ENCODE measurements at regions not wholly inside any gene's neighbourhood (a gene's known extent, or its start where the extent isn't known, plus 50 kb on each side); places are given as distances from the start of the nearest gene placed in this dataset.
"Not testable (repeated sequence)": the region's sequence is repeated elsewhere in the genome, so short reads cannot be mapped to it uniquely, and the experiment has no call there.

DNA sequence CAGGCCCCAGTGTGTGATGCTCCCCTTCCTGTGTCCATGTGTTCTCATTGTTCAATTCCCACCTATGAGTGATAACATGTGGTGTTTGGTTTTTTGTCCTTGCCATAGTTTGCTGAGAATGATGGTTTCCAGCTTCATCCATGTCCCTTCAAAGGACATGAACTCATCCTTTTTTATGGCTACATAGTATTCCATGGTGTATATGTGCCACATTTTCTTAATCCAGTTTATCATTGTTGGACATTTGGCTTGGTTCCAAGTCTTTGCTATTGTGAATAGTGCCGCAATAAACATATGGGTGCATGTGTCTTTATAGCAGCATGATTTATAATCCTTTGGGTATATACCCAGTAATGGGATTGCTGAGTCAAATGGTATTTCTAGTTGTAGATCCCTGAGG is 64.0 kb upstream of the PCSK1 start:
- not testable (repeated sequence) for TF ChIP-seq ZNF785 (tag by site-specific recombination; IDR thresholded peaks at IDR 0.05); ZNF670 (tag by site-specific recombination; IDR thresholded peaks at IDR 0.05; ENCODE audit: low read depth); ZNF707 (tag by site-specific recombination; IDR thresholded peaks at IDR 0.05); GLI4 (tag by site-specific recombination; IDR thresholded peaks at IDR 0.05)
- TF ChIP-seq, protein P1, sequence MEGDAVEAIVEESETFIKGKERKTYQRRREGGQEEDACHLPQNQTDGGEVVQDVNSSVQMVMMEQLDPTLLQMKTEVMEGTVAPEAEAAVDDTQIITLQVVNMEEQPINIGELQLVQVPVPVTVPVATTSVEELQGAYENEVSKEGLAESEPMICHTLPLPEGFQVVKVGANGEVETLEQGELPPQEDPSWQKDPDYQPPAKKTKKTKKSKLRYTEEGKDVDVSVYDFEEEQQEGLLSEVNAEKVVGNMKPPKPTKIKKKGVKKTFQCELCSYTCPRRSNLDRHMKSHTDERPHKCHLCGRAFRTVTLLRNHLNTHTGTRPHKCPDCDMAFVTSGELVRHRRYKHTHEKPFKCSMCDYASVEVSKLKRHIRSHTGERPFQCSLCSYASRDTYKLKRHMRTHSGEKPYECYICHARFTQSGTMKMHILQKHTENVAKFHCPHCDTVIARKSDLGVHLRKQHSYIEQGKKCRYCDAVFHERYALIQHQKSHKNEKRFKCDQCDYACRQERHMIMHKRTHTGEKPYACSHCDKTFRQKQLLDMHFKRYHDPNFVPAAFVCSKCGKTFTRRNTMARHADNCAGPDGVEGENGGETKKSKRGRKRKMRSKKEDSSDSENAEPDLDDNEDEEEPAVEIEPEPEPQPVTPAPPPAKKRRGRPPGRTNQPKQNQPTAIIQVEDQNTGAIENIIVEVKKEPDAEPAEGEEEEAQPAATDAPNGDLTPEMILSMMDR (tag by site-specific recombination; IDR thresholded peaks at IDR 0.05) = not testable (repeated sequence)
- TF ChIP-seq ZNF146 (tag by site-specific recombination; IDR thresholded peaks at IDR 0.05) = peak; percentile 61; the same call in 1 of the 2 replicates
